Suprapubic skin (tissue), 4 donors: ENCODE measurements at regions not wholly inside any gene's neighbourhood (a gene's known extent, or its start where the extent isn't known, plus 50 kb on each side); places are given as distances from the start of the nearest gene placed in this dataset.
A peak's percentile ranks its signal among the peaks of the same experiment; 100 is the strongest.
"Not testable (repeated sequence)": the region's sequence is repeated elsewhere in the genome, so short reads cannot be mapped to it uniquely, and the experiment has no call there.

Experiments used
- DNase-seq, 2 donors: peaks; one replicate each; pipeline ENCODE4 v3.0.0-alpha.2; 2019; ENCODE audit warnings: low spot score in 2 of 2
- H3K27ac ChIP-seq: fragments of 200-600 bp; sonication (generic); one replicate; pipeline ENCODE4 v1.5.1; 2019
- H3K27me3 ChIP-seq: fragments of 200-600 bp; sonication (generic); one replicate; pipeline ENCODE4 v1.5.1; 2019
- H3K36me3 ChIP-seq: fragments of 200-600 bp; sonication (generic); one replicate; pipeline ENCODE4 v1.5.1; 2019
- H3K4me1 ChIP-seq: fragments of 200-600 bp; sonication (generic); one replicate; pipeline ENCODE4 v1.5.1; 2019
- H3K4me3 ChIP-seq: fragments of 200-600 bp; sonication (generic); one replicate; pipeline ENCODE4 v1.5.1; 2019; ENCODE audit warnings: mild to moderate bottlenecking
- H3K9me3 ChIP-seq: fragments of 200-600 bp; sonication (generic); one replicate; pipeline ENCODE4 v1.5.1; 2019
- CTCF ChIP-seq, 2 donors: fragments of 200-600 bp in 1 of 2; fragments of 450-650 bp in 1 of 2; sonication (generic) in 1 of 2; IDR thresholded peaks; one replicate each; pipeline ENCODE4 v1.5.1; 2016 to 2019; ENCODE audit warnings: antibody characterized with exemption in 2 of 2, mild to moderate bottlenecking in 1 of 2, moderate library complexity in 1 of 2
- EP300 ChIP-seq: sonication (generic); formaldehyde crosslinking; IDR thresholded peaks from one replicate; pipeline ENCODE4 v1.6.1; 2017; ENCODE audit warnings: antibody characterized with exemption
- POLR2A ChIP-seq, 2 donors: fragments of 450-650 bp; IDR thresholded peaks; one replicate each; pipeline ENCODE4 v1.6.1; 2017; ENCODE audit warnings: antibody characterized with exemption in 2 of 2, mild to moderate bottlenecking in 2 of 2, moderate library complexity in 2 of 2
- POLR2AphosphoS5 ChIP-seq, 3 donors: sonication (generic); formaldehyde crosslinking; IDR thresholded peaks; one replicate each; pipeline ENCODE4 v1.6.1; 2017; ENCODE audit warnings: antibody characterized with exemption in 3 of 3
- WGBS: methylation state at CpG from one replicate; pipeline ENCODE4 v1.1.5; 2018; 5-methylcytosine and 5-hydroxymethylcytosine counted together

GRCh38 chr20:55437798-55438415 is 567.4 kb downstream of the CBLN4 start:
- TF ChIP-seq EP300 (no peak), CTCF (IDR thresholded peaks at IDR 0.05) (no peak), POLR2A (IDR thresholded peaks at IDR 0.05) (no peak), POLR2AphosphoS5 (IDR thresholded peaks at IDR 0.05) (no peak)
- H3K36me3 ChIP-seq: no peaks in the 10 kb centered on the region
- 52% methylated on average over 6 of the region's 6 CpGs for WGBS
- H3K4me1 ChIP-seq: no peaks in the 10 kb centered on the region
- DNase-seq: no peak
- H3K4me3 ChIP-seq: no peak overlapping the region
- no peaks in the 10 kb centered on the region for H3K9me3 ChIP-seq
- no peaks in the 10 kb centered on the region for H3K27me3 ChIP-seq
- H3K27ac ChIP-seq: no peak overlapping the region

DNA sequence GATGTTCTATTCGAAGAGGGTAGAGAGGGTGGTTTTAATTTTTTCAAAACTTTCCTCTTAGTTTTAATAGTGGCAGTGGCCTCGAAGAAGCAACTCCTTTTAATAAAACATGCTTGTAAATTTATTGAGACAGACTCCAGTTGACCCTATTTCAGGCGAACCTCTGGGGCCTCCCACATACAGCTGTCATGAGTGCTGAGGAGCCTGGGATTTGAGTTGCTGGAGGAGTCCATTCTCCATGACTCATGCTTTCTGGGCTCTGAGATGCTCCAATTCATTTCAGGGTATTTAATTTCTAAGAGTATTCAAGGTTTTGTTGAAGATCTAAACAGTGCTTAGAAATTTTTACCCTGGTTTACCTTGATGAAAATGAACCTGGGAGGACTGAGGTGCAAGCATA is 580.4 kb downstream of the CBLN4 start:
- H3K9me3 ChIP-seq: no peaks in the 10 kb centered on the region
- TF ChIP-seq EP300 (no peak), CTCF (IDR thresholded peaks at IDR 0.05) (no peak), POLR2A (IDR thresholded peaks at IDR 0.05) (no peak), POLR2AphosphoS5 (IDR thresholded peaks at IDR 0.05) (no peak)
- WGBS: 58% methylated on average over 3 of the region's 3 CpGs

GRCh38 chr20:55424476-55424875 is 580.8 kb downstream of the CBLN4 start:
- H3K4me1 ChIP-seq: no peaks in the 10 kb centered on the region
- 42% methylated on average over 3 of the region's 3 CpGs for WGBS
- H3K9me3 ChIP-seq: no peaks in the 10 kb centered on the region
- TF ChIP-seq EP300: no peak
- TF ChIP-seq POLR2AphosphoS5 (IDR thresholded peaks at IDR 0.05): no peak
- TF ChIP-seq POLR2A (IDR thresholded peaks at IDR 0.05): no peak
- no peak for TF ChIP-seq CTCF (IDR thresholded peaks at IDR 0.05)
- H3K27me3 ChIP-seq: no peaks in the 10 kb centered on the region
- H3K36me3 ChIP-seq: no peaks in the 10 kb centered on the region
- DNase-seq: no peak
- no peak overlapping the region for H3K27ac ChIP-seq
- H3K4me3 ChIP-seq: no peak overlapping the region

More for the DNA sequence above, 580.4 kb downstream of the CBLN4 start:
- Histone ChIP-seq H3K4me3 (no peak overlapping the region), H3K27ac (no peak overlapping the region), H3K36me3 (no peaks in the 10 kb centered on the region), H3K4me1 (no peaks in the 10 kb centered on the region), H3K27me3 (no peaks in the 10 kb centered on the region)
- DNase-seq: no peak

- H3K36me3 ChIP-seq: no peaks in the 10 kb centered on the region
- no peak overlapping the region for H3K27ac ChIP-seq
- no peak for DNase-seq
- H3K9me3 ChIP-seq: no peaks in the 10 kb centered on the region
- no peaks in the 10 kb centered on the region for H3K27me3 ChIP-seq
- TF ChIP-seq POLR2A (IDR thresholded peaks at IDR 0.05): no peak
- TF ChIP-seq EP300: no peak
- TF ChIP-seq CTCF (IDR thresholded peaks at IDR 0.05): no peak
- no peak for TF ChIP-seq POLR2AphosphoS5 (IDR thresholded peaks at IDR 0.05)
- H3K4me3 ChIP-seq: no peak overlapping the region
- H3K4me1 ChIP-seq: no peaks in the 10 kb centered on the region
- WGBS: 38% methylated on average over 1 of the region's 1 CpG
Measured at GRCh38 chr20:55417836-55418235, 587.5 kb downstream of the CBLN4 start.

DNA sequence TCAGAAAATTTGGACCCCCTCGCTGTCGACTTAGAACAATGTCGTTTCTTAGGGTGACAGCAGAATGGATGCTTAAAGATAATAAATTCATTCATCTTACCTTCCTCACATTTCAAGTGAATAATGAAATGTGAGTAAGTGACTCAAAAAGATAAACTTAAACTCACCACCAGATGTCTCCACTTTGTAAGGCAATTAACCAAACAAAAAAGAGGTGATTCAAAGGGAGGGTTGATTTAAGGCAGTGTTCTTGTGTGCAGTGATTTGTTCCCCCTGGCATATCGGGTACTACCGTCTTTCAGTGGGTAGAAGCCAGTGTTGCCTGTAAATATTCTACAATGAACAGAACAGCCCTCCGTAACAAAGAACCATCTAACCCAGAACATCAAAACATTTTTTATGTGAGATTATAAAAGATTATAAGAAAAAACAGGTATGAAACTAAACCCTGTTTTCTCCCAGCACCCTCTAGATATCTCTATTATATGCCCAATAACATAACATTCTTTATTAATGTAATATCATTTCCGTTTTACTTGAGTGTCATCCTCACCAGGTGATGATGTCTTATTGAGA is 589.7 kb downstream of the CBLN4 start:
- H3K36me3 ChIP-seq: no peaks in the 10 kb centered on the region
- H3K27ac ChIP-seq: no peak overlapping the region
- no peak for TF ChIP-seq POLR2AphosphoS5 (IDR thresholded peaks at IDR 0.05)
- TF ChIP-seq POLR2A (IDR thresholded peaks at IDR 0.05): no peak
- no peak for TF ChIP-seq EP300
- TF ChIP-seq CTCF (IDR thresholded peaks at IDR 0.05): peak in 1 of 2 donors; percentile 16
- H3K4me1 ChIP-seq: no peaks in the 10 kb centered on the region
- WGBS: 41% methylated on average over 7 of the region's 7 CpGs
- no peak overlapping the region for H3K4me3 ChIP-seq
- no peak for DNase-seq
- H3K27me3 ChIP-seq: no peaks in the 10 kb centered on the region
- H3K9me3 ChIP-seq: no peaks in the 10 kb centered on the region

GRCh38 chr20:55412508-55412907 is 592.8 kb downstream of the CBLN4 start:
- WGBS: 91% methylated on average over 1 of the region's 1 CpG
- H3K4me3 ChIP-seq: not testable (repeated sequence)

More at GRCh38 chr20:55412508-55412907, 592.8 kb downstream of the CBLN4 start:
- not testable (repeated sequence) for H3K36me3 ChIP-seq, H3K9me3 ChIP-seq, H3K27ac ChIP-seq, H3K4me1 ChIP-seq, DNase-seq, H3K27me3 ChIP-seq
